ENCODE measurements at regions not wholly inside any gene's neighbourhood (a gene's known extent, or its start where the extent isn't known, plus 50 kb on each side); places are given as distances from the start of the nearest gene placed in this dataset.

DNA sequence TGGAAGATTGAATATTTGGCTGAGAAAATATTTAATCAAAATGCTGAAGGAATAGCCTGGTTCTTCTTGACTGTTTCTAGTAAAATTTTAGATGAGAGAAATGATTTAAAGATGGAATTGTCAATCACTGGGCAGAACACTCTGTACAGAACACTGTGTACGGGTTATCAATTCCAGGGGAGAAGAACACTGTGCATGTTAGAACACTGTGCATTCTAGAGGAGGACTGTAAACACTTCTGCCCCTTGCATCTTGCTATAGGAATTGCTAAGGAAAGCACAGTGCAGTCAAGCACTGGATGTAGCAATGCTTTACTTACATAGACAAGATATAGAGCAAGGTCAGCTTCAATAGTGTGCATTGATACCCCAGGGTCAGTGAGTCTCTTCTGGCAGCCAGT lies 98.7 kb downstream of the RWDD3 start (continued):
- TF ChIP-seq KDM1A (IDR thresholded peaks at IDR 0.05; ENCODE audit: borderline replicate concordance, low read length), result no peak
- TF ChIP-seq SP4 (IDR thresholded peaks at IDR 0.05; ENCODE audit: low read length), result no peak
- TF ChIP-seq RBBP5 (IDR thresholded peaks at IDR 0.05; ENCODE audit: borderline replicate concordance, low read depth, low read length), result no peak
- no peak for TF ChIP-seq CEBPB (IDR thresholded peaks at IDR 0.05; ENCODE audit: low read depth, low read length)
- TF ChIP-seq SIN3A (conservative IDR thresholded peaks at IDR 0.05 in 1 of 2, IDR thresholded peaks at IDR 0.05 in 1 of 2; ENCODE audit: low read depth in 1 of 2, low read length in 2 of 2), result no peak
- no peak for TF ChIP-seq BACH1 (IDR thresholded peaks at IDR 0.05; ENCODE audit: low read length)

All from H1 (cell line).